PC-9 (cell line): ENCODE measurements at regions not wholly inside any gene's neighbourhood (a gene's known extent, or its start where the extent isn't known, plus 50 kb on each side); places are given as distances from the start of the nearest gene placed in this dataset.

ENCODE experiments used
- BruUV-seq: library from RNA; stranded (reverse); fragments of 400-500 nt; replicated peaks from 2 replicates; lab custom pipeline; 2021; lab: Mats Ljungman, UMichigan
- CTCF ChIA-PET: fragments of 300-600 bp; sonication (Branson Sonifier 250); formaldehyde crosslinking; loops from one replicate; lab custom pipeline; 2022; ENCODE audit warnings: antibody characterized with exemption; lab: Charles Lee
- POLR2A ChIA-PET: fragments of 300-600 bp; sonication (Branson Sonifier 250); formaldehyde crosslinking; loops from one replicate; lab custom pipeline; 2022; ENCODE audit warnings: antibody characterized with exemption; ENCODE audit not compliant: unreplicated experiment; lab: Charles Lee
- DNase-seq, 2 experiments: peaks; one replicate each; pipeline versions ENCODE4 v3.0.0 to v3.0.0-alpha.2; 2015 to 2022; ENCODE audit warnings: mixed read lengths in 1 of 2
- H2AFZ ChIP-seq: fragments of 200-600 bp; sonication (generic); 2 replicates; pipeline ENCODE4 v1.8.1; 2017; ENCODE audit warnings: antibody characterized with exemption
- H3F3A ChIP-seq: fragments of 200-600 bp; sonication (generic); 2 replicates; pipeline ENCODE4 v1.8.1; 2017; ENCODE audit warnings: antibody characterized with exemption, mild to moderate bottlenecking, low read depth; ENCODE audit not compliant: insufficient read depth
- H3K27ac ChIP-seq: fragments of 200-600 bp; sonication (generic); 2 replicates; pipeline ENCODE4 v1.6.1; 2016; ENCODE audit warnings: mixed run types
- H3K27me3 ChIP-seq: fragments of 200-600 bp; sonication (generic); 2 replicates; pipeline ENCODE4 v1.6.1; 2016; ENCODE audit warnings: low read depth, mixed run types; ENCODE audit not compliant: insufficient read depth
- H3K36me3 ChIP-seq: fragments of 200-600 bp; sonication (generic); 2 replicates; pipeline ENCODE4 v1.6.1; 2016; ENCODE audit warnings: low read depth, mixed run types
- H3K4me1 ChIP-seq: fragments of 200-600 bp; sonication (generic); replicated peaks from 2 replicates; pipeline ENCODE4 v1.6.1; 2016; ENCODE audit warnings: mixed run types; ENCODE audit not compliant: insufficient read depth
- H3K4me2 ChIP-seq: fragments of 200-600 bp; sonication (generic); 2 replicates; pipeline ENCODE4 v1.6.1; 2017; ENCODE audit warnings: mixed run types
- H3K4me3 ChIP-seq: fragments of 200-600 bp; sonication (generic); 2 replicates; pipeline ENCODE4 v1.6.1; 2016; ENCODE audit warnings: mixed run types
- H3K79me2 ChIP-seq: fragments of 200-600 bp; sonication (generic); 2 replicates; pipeline ENCODE4 v1.6.1; 2017; ENCODE audit warnings: low read depth, mixed run types
- H3K9me2 ChIP-seq: fragments of 200-600 bp; sonication (generic); 2 replicates; pipeline ENCODE4 v1.8.1; 2017; ENCODE audit warnings: mild to moderate bottlenecking; ENCODE audit not compliant: insufficient read depth
- H3K9me3 ChIP-seq: fragments of 200-600 bp; sonication (generic); 2 replicates; pipeline ENCODE4 v1.8.1; 2016; ENCODE audit warnings: low read depth; ENCODE audit not compliant: insufficient read depth
- H4K20me1 ChIP-seq: fragments of 200-600 bp; sonication (generic); 2 replicates; pipeline ENCODE4 v1.8.1; 2017; ENCODE audit not compliant: insufficient read depth
- CTCF ChIP-seq: fragments of 200-600 bp; sonication (generic); conservative IDR thresholded peaks from 2 replicates; pipeline ENCODE4 v1.6.1; 2017; ENCODE audit warnings: mixed run types, antibody characterized with exemption, mild to moderate bottlenecking, moderate library complexity
- EZH2 ChIP-seq: fragments of 200-600 bp; sonication (generic); IDR thresholded peaks from 2 replicates; pipeline ENCODE4 v1.8.0; 2017; ENCODE audit warnings: antibody characterized with exemption, low read depth
- intact Hi-C: fragments of 100-400 bp; cut with micrococcal nuclease; formaldehyde crosslinking; loops from one replicate; pipeline ENCODE4 v1.10.0; 2022; ENCODE audit not compliant: unreplicated experiment

DNA sequence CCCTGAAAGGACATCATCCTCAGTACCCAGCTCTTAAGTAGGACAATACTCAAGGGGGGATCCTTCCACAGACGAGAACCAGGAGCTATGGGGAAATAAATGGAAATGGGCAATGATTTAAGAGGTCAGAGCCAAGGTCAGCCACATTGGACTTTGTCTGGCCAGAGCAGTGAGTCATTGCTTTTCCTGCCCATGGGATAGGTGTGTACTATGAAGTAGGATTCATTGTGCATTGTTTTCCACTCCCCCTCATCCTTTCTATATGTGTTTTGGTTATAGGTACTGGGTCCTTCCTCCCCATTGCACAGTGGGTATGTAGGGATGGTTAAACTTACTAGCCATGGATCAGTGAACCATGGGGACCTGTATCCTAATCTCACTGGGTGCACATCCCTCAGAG, 328.9 kb upstream of the USP25 start:
- Histone ChIP-seq H3K9me2 (no peaks in the 10 kb centered on the region), H3K36me3 (no peaks in the 10 kb centered on the region), H2AFZ (no peak overlapping the region), H3F3A (no peaks in the 10 kb centered on the region), H3K27ac (no peak overlapping the region), H3K9me3 (no peaks in the 10 kb centered on the region), H3K79me2 (no peaks in the 10 kb centered on the region), H4K20me1 (no peaks in the 10 kb centered on the region), H3K27me3 (no peaks in the 10 kb centered on the region), H3K4me3 (no peak overlapping the region), H3K4me1 (no peaks in the 10 kb centered on the region), H3K4me2 (no peak overlapping the region)
- ChIA-PET CTCF (no interaction called here), POLR2A (no interaction called here)
- intact Hi-C loops, result no loop called here
- BruUV-seq, result no TSS peak
- TF ChIP-seq EZH2 (no peak), CTCF (no peak)
- no peak for DNase-seq

- Histone ChIP-seq H3K4me3 (no peak overlapping the region), H3K4me1 (no peaks in the 10 kb centered on the region), H3K36me3 (no peaks in the 10 kb centered on the region), H3F3A (no peaks in the 10 kb centered on the region), H2AFZ (no peak overlapping the region), H3K79me2 (no peaks in the 10 kb centered on the region), H3K27me3 (no peaks in the 10 kb centered on the region), H3K9me3 (no peaks in the 10 kb centered on the region), H3K9me2 (no peaks in the 10 kb centered on the region), H3K4me2 (no peak overlapping the region), H4K20me1 (no peaks in the 10 kb centered on the region), H3K27ac (no peak overlapping the region)
- no peak for DNase-seq
- ChIA-PET POLR2A (no interaction called here), CTCF (no interaction called here)
- no TSS peak for BruUV-seq
- intact Hi-C loops, result no loop called here
- no peak for TF ChIP-seq CTCF
- TF ChIP-seq EZH2, result no peak
Observed at GRCh38 chr21:15401331-15401730, 328.5 kb upstream of the USP25 start.

- intact Hi-C loops, result no loop called here
- no peak overlapping the region for H3K27ac ChIP-seq
- no peak for TF ChIP-seq CTCF
- no peak for TF ChIP-seq EZH2
- H3K4me1 ChIP-seq, result no peaks in the 10 kb centered on the region
- H3F3A ChIP-seq, result no peaks in the 10 kb centered on the region
- ChIA-PET CTCF (no interaction called here), POLR2A (no interaction called here)
- no peak for DNase-seq
- H3K79me2 ChIP-seq, result no peaks in the 10 kb centered on the region
- no peaks in the 10 kb centered on the region for H4K20me1 ChIP-seq
- no TSS peak for BruUV-seq
- no peaks in the 10 kb centered on the region for H3K36me3 ChIP-seq
- H3K4me2 ChIP-seq, result no peak overlapping the region
- H3K4me3 ChIP-seq, result no peak overlapping the region
- H3K27me3 ChIP-seq, result no peaks in the 10 kb centered on the region
- no peaks in the 10 kb centered on the region for H3K9me2 ChIP-seq
- no peaks in the 10 kb centered on the region for H3K9me3 ChIP-seq
- no peak overlapping the region for H2AFZ ChIP-seq
Observed at GRCh38 chr21:15405214-15405613, 324.6 kb upstream of the USP25 start.
